ENCODE measurements at regions not wholly inside any gene's neighbourhood (a gene's known extent, or its start where the extent isn't known, plus 50 kb on each side); places are given as distances from the start of the nearest gene placed in this dataset.

GRCh38 chr20:52261792-52262191, 70.2 kb upstream of the ZFP64 start:
- no peak for DNase-seq (ENCODE audit: low read depth in 2 of 2)

- no peak for DNase-seq (ENCODE audit: low read depth in 2 of 2)
Measured at GRCh38 chr20:52259295-52259694, 67.7 kb upstream of the ZFP64 start.

DNA sequence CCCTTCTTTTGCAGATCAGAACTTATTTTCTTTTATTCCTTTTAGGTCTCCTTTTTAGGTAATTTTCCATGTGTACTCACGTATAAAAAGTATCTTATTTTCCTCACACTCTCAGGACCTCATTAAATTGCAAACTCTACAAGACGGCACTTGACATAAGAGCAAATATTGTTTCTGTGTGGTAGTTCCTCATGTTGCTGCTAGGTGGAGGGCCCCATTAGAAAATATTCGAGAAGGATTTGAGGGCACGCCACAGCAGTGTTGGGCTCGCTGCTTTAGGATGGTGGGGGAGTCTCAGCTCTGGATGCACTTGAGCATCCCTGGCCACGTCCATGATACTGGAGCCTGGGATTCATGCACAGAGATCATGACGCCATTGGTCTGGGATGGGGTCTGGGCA, 64.9 kb upstream of the ZFP64 start:
- DNase-seq (ENCODE audit: low read depth in 2 of 2) = no peak

DNA sequence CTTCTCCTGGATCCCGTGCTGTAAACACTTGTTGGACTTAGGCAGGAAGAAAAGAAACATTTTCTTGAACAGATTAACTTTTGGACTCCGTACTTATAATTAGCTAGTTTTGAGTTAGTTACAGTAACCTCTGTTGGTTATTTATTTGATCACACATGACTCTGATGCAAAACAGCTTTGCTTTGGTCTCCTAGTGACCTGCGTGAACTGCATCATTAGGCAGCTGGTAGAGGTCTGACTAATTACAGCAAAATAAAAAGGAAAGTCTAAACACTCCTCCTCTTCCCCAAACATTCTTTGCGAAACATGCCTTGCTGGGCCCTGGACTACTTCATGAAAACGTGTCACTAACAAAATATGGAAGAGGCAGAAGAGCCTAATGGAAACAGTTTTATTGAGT, 61.1 kb upstream of the ZFP64 start:
- no peak for DNase-seq (ENCODE audit: low read depth in 2 of 2)

- DNase-seq (ENCODE audit: low read depth in 2 of 2) = no peak
Measured at GRCh38 chr20:52251827-52252226, 60.2 kb upstream of the ZFP64 start.

- no peak for DNase-seq (ENCODE audit: low read depth in 2 of 2)
Measured at GRCh38 chr20:52251136-52251700, 59.6 kb upstream of the ZFP64 start.

- DNase-seq (ENCODE audit: low read depth in 2 of 2) = no peak
Measured at GRCh38 chr20:52247548-52247947, 56.0 kb upstream of the ZFP64 start.

DNA sequence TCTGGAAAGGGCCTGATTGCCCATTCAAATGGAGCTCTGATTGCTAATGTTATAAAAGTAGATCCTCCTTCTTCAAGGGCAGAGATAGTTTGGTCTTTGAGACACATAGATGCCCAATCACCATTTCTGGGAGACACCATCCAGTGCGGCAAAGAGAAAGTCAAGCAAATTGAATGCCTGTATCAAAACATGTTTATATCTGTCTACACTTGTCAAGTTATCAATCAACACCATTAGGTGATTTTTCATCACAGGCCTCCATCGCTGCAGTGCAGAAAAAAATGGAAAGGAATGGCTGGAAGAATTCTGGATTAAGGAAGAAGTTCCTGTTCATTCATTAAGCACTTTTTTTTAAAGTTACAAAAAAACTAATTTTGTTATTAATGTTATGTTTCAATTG, 54.8 kb upstream of the ZFP64 start:
- DNase-seq (ENCODE audit: low read depth in 2 of 2) = no peak

DNA sequence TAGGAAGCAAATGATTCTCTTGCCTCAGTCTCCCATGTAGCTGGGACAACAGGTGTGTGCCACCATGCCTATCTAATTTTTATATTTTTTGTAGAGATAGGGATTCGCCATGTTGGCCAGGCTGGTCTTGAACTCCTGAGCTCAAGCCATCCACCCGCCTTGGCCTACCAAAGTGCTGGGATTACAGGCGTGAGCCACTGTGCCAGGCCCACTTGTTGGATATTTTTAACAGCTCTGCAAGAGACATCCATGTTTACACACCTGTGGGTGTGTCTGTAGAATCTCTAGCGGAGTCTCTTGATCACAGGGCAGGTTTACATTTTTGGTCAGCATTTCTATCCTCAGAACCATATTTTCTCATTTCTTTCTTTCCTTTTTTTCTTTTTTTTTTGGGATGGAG, 53.1 kb upstream of the ZFP64 start:
- no peak for DNase-seq (ENCODE audit: low read depth in 2 of 2)

GRCh38 chr20:52242237-52243230, 51.0 kb upstream of the ZFP64 start:
- no peak for DNase-seq (ENCODE audit: low read depth in 2 of 2)

Data from stimulated activated CD8-positive, alpha-beta memory T cell treated with anti-CD3 and anti-CD28 coated beads, Interleukin-7, amount 100 ng/mL, for 4 hours (primary cell).